Liver (tissue), 8 donors: ENCODE measurements at regions not wholly inside any gene's neighbourhood (a gene's known extent, or its start where the extent isn't known, plus 50 kb on each side); places are given as distances from the start of the nearest gene placed in this dataset.

Experiments used
- DNase-seq: peaks from one replicate; pipeline ENCODE4 v3.0.0-alpha.2; 2017; ENCODE audit warnings: low spot score
- H3K27ac ChIP-seq, 2 donors: one replicate each; pipeline ENCODE4 v1.7.0; 2013; ENCODE audit warnings: inconsistent platforms in 2 of 2, low read length in 2 of 2, control low read depth in 1 of 2, low read depth in 1 of 2, mild to moderate bottlenecking in 1 of 2
- H3K27me3 ChIP-seq, 4 donors: one replicate each; pipeline versions ENCODE4 v1.6.1 to v1.7.0; 2013; ENCODE audit warnings: low read length in 3 of 4, inconsistent platforms in 1 of 4, mild to moderate bottlenecking in 1 of 4, moderate library complexity in 1 of 4; ENCODE audit not compliant: control insufficient read depth in 4 of 4, insufficient read depth in 4 of 4
- H3K36me3 ChIP-seq, 4 donors: one replicate each; pipeline versions ENCODE4 v1.6.1 to v1.7.0; 2013; ENCODE audit warnings: low read length in 3 of 4, mild to moderate bottlenecking in 3 of 4, low read depth in 1 of 4, moderate library complexity in 1 of 4; ENCODE audit not compliant: control insufficient read depth in 4 of 4, insufficient read depth in 3 of 4
- H3K4me1 ChIP-seq, 4 donors: one replicate each; pipeline versions ENCODE4 v1.6.1 to v1.7.0; 2013; ENCODE audit warnings: low read length in 3 of 4, mild to moderate bottlenecking in 3 of 4, moderate library complexity in 1 of 4; ENCODE audit not compliant: control insufficient read depth in 4 of 4, insufficient read depth in 4 of 4
- H3K4me3 ChIP-seq, 3 donors: one replicate each; pipeline versions ENCODE4 v1.6.1 to v1.7.0; 2013; ENCODE audit warnings: low read length in 3 of 3, control low read depth in 1 of 3, low read depth in 1 of 3, mild to moderate bottlenecking in 1 of 3
- H3K9ac ChIP-seq, 2 donors: one replicate each; pipeline ENCODE4 v1.7.0; 2013; ENCODE audit warnings: low read length in 2 of 2, mild to moderate bottlenecking in 2 of 2, moderate library complexity in 2 of 2, control low read depth in 1 of 2, low read depth in 1 of 2
- H3K9me3 ChIP-seq, 4 donors: one replicate each; pipeline versions ENCODE4 v1.6.1 to v1.7.0; 2013; ENCODE audit warnings: low read length in 3 of 4; ENCODE audit not compliant: control insufficient read depth in 4 of 4
- EGR1 ChIP-seq, 2 donors: IDR thresholded peaks; 2 replicates each; pipeline ENCODE4 v1.6.1; 2016 to 2018; ENCODE audit warnings: antibody characterized with exemption in 2 of 2, low read depth in 2 of 2
- FOXA1 ChIP-seq: IDR thresholded peaks from 2 replicates; pipeline ENCODE4 v1.6.1; 2016; ENCODE audit warnings: antibody characterized with exemption
- FOXA2 ChIP-seq: IDR thresholded peaks from 2 replicates; pipeline ENCODE4 v1.6.1; 2016; ENCODE audit warnings: antibody characterized with exemption
- GABPA ChIP-seq, 2 donors: IDR thresholded peaks in 1 of 2; conservative IDR thresholded peaks in 1 of 2; 2 replicates each; pipeline ENCODE4 v1.6.1; 2016; ENCODE audit warnings: antibody characterized with exemption in 2 of 2, mild to moderate bottlenecking in 1 of 2, moderate library complexity in 1 of 2
- JUND ChIP-seq, 2 donors: IDR thresholded peaks; 2 replicates each; pipeline ENCODE4 v1.6.1; 2016; ENCODE audit warnings: antibody characterized with exemption in 2 of 2
- NR2F2 ChIP-seq: IDR thresholded peaks from 2 replicates; pipeline ENCODE4 v1.6.1; 2016; ENCODE audit warnings: antibody characterized with exemption
- RAD21 ChIP-seq, 2 donors: IDR thresholded peaks; 2 replicates each; pipeline ENCODE4 v1.6.1; 2016; ENCODE audit warnings: antibody characterized with exemption in 2 of 2, mild to moderate bottlenecking in 2 of 2
- RXRA ChIP-seq, 2 donors: IDR thresholded peaks; 2 replicates each; pipeline ENCODE4 v1.6.1; 2017 to 2018; ENCODE audit warnings: antibody characterized with exemption in 2 of 2, mild to moderate bottlenecking in 1 of 2
- SP1 ChIP-seq: IDR thresholded peaks from 2 replicates; pipeline ENCODE4 v1.6.1; 2018; ENCODE audit warnings: antibody characterized with exemption, mild to moderate bottlenecking
- TAF1 ChIP-seq: conservative IDR thresholded peaks from 2 replicates; pipeline ENCODE4 v1.6.1; 2016; ENCODE audit warnings: antibody characterized with exemption, mild to moderate bottlenecking
- YY1 ChIP-seq: IDR thresholded peaks from 2 replicates; pipeline ENCODE4 v1.6.1; 2016; ENCODE audit warnings: antibody characterized with exemption, mild to moderate bottlenecking
- WGBS: extraction: QIAGEN DNeasy Blood & Tissue Kit; methylation state at CpG from one replicate; pipeline ENCODE4 v1.1.7; 2013; 5-methylcytosine and 5-hydroxymethylcytosine counted together
- TF ChIP-seq, protein P1 (sequence below): IDR thresholded peaks from 2 replicates; pipeline ENCODE4 v1.6.1; 2016; ENCODE audit warnings: antibody characterized with exemption, mild to moderate bottlenecking
- TF ChIP-seq, protein P2 (sequence below): IDR thresholded peaks from 2 replicates; pipeline ENCODE4 v1.6.1; 2016; ENCODE audit warnings: antibody characterized with exemption
- TF ChIP-seq, protein P3 (sequence below): fragments of 150-350 bp; IDR thresholded peaks from 2 replicates; pipeline ENCODE4 v1.5.1; 2017; ENCODE audit warnings: improper control_type of control experiment, low read depth, low read length; ENCODE audit not compliant: missing input control
- TF ChIP-seq, protein P4 (sequence below): IDR thresholded peaks from 2 replicates; pipeline ENCODE4 v1.6.1; 2016; ENCODE audit warnings: antibody characterized with exemption
- donor health status: healthy.
- donor health status: healthy.
- donor health status: healthy.
- donor health status: healthy.
- donor health status: healthy.

DNA sequence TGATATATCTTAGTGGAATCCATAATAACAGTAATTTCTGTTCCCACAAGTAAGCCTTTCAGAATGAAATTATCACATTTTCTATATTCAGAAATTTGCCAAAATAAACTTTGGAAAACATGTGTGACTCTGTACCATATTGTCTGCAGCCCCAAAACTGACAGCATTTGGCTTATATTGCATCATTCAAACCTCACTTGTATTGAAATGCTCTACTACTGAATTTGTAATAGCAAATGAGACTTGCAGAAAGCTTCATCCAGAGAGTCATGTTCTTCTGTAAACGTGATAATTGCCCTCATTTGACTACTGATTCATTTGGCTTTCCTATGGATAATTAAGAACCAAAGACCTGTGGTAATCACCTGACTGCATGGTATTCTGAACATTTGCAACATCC, 1249.5 kb upstream of the CDH18 start:
- no peak for DNase-seq
- Histone ChIP-seq H3K9me3 (no peaks in the 10 kb centered on the region), H3K4me3 (no peak overlapping the region), H3K36me3 (no peaks in the 10 kb centered on the region), H3K9ac (no peak overlapping the region), H3K27ac (no peak overlapping the region), H3K27me3 (no peaks in the 10 kb centered on the region), H3K4me1 (no peaks in the 10 kb centered on the region)
- TF ChIP-seq TAF1: no peak
- TF ChIP-seq YY1: no peak
- no peak for TF ChIP-seq RAD21 (IDR thresholded peaks at IDR 0.05)
- TF ChIP-seq, protein P1, sequence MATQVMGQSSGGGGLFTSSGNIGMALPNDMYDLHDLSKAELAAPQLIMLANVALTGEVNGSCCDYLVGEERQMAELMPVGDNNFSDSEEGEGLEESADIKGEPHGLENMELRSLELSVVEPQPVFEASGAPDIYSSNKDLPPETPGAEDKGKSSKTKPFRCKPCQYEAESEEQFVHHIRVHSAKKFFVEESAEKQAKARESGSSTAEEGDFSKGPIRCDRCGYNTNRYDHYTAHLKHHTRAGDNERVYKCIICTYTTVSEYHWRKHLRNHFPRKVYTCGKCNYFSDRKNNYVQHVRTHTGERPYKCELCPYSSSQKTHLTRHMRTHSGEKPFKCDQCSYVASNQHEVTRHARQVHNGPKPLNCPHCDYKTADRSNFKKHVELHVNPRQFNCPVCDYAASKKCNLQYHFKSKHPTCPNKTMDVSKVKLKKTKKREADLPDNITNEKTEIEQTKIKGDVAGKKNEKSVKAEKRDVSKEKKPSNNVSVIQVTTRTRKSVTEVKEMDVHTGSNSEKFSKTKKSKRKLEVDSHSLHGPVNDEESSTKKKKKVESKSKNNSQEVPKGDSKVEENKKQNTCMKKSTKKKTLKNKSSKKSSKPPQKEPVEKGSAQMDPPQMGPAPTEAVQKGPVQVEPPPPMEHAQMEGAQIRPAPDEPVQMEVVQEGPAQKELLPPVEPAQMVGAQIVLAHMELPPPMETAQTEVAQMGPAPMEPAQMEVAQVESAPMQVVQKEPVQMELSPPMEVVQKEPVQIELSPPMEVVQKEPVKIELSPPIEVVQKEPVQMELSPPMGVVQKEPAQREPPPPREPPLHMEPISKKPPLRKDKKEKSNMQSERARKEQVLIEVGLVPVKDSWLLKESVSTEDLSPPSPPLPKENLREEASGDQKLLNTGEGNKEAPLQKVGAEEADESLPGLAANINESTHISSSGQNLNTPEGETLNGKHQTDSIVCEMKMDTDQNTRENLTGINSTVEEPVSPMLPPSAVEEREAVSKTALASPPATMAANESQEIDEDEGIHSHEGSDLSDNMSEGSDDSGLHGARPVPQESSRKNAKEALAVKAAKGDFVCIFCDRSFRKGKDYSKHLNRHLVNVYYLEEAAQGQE: no peak
- TF ChIP-seq RXRA (IDR thresholded peaks at IDR 0.05): no peak
- TF ChIP-seq FOXA1: no peak
- no peak for TF ChIP-seq GABPA (IDR thresholded peaks at IDR 0.05 in 1 of 2, conservative IDR thresholded peaks at IDR 0.05 in 1 of 2)
- TF ChIP-seq EGR1 (IDR thresholded peaks at IDR 0.05; ENCODE audit: low read depth in 2 of 2): no peak
- no peak for TF ChIP-seq FOXA2
- TF ChIP-seq, protein P2, sequence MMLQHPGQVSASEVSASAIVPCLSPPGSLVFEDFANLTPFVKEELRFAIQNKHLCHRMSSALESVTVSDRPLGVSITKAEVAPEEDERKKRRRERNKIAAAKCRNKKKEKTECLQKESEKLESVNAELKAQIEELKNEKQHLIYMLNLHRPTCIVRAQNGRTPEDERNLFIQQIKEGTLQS: no peak
- TF ChIP-seq NR2F2: no peak
- 49% methylated on average over 1 of the region's 1 CpG for WGBS

DNA sequence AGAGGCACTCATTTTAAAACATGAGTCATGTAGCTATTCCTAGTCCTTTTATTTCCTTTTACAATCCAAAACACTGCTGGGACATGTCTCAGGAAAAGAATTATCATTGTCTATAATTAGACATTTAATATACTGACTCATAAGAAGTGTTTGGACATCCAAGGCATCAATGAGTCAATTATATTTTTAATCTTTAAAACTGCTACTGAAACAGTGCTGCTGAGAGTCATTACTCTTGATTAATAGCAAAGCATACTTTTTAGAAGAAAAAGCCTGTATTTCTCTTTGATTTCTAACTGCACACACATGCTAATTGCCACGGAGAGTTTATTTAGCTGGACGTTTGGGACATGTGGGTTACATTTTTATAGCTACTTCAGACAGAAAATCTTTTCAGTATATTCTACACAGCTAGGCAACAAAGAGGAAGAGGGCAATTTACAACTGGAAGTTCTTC, 1249.0 kb upstream of the CDH18 start:
- DNase-seq: no peak
- Histone ChIP-seq H3K27me3 (no peaks in the 10 kb centered on the region), H3K9ac (no peak overlapping the region), H3K9me3 (no peaks in the 10 kb centered on the region), H3K4me3 (no peak overlapping the region), H3K4me1 (no peaks in the 10 kb centered on the region), H3K27ac (no peak overlapping the region), H3K36me3 (no peaks in the 10 kb centered on the region)
- TF ChIP-seq SP1 (no peak), RXRA (IDR thresholded peaks at IDR 0.05) (no peak), NR2F2 (no peak), GABPA (IDR thresholded peaks at IDR 0.05 in 1 of 2, conservative IDR thresholded peaks at IDR 0.05 in 1 of 2) (no peak), JUND (IDR thresholded peaks at IDR 0.05) (no peak), TAF1 (no peak), FOXA2 (no peak), EGR1 (IDR thresholded peaks at IDR 0.05; ENCODE audit: low read depth in 2 of 2) (no peak)
- TF ChIP-seq, protein P3, sequence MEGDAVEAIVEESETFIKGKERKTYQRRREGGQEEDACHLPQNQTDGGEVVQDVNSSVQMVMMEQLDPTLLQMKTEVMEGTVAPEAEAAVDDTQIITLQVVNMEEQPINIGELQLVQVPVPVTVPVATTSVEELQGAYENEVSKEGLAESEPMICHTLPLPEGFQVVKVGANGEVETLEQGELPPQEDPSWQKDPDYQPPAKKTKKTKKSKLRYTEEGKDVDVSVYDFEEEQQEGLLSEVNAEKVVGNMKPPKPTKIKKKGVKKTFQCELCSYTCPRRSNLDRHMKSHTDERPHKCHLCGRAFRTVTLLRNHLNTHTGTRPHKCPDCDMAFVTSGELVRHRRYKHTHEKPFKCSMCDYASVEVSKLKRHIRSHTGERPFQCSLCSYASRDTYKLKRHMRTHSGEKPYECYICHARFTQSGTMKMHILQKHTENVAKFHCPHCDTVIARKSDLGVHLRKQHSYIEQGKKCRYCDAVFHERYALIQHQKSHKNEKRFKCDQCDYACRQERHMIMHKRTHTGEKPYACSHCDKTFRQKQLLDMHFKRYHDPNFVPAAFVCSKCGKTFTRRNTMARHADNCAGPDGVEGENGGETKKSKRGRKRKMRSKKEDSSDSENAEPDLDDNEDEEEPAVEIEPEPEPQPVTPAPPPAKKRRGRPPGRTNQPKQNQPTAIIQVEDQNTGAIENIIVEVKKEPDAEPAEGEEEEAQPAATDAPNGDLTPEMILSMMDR: no peak
- TF ChIP-seq, protein P4, sequence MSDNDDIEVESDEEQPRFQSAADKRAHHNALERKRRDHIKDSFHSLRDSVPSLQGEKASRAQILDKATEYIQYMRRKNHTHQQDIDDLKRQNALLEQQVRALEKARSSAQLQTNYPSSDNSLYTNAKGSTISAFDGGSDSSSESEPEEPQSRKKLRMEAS: no peak
- 55% methylated on average over 2 of the region's 2 CpGs for WGBS
